TTC549 (cell line): ENCODE measurements at regions not wholly inside any gene's neighbourhood (a gene's known extent, or its start where the extent isn't known, plus 50 kb on each side); places are given as distances from the start of the nearest gene placed in this dataset.

Source experiments
- FAIRE-seq: peaks from 2 replicates; lab custom pipeline; 2012; peaks lifted over from hg19 to GRCh38; lab: Jason Lieb, UNC

- no peak for FAIRE-seq
These were observed 208.6 kb downstream of the PSAT1 start for GRCh38 chr9:78505546-78505945.

DNA sequence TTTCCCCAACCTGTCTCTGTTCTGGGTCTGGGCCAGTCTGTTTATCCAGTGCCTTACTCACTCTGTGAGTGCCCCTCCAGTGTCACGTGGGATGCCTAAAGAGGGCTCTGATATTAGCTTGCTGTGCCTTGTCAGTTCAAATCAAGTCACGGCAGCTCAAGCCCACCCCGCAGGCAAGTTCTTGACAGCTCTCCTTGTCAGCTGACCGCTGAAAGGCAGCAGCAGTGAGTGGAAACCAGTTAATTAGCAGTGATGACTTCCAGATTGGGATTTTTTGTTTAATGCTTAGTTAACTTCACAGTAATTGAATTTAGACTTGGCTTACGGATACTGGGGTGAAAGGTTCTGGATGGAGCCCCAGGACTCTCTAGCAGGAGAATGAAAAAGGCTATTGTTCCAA is 210.1 kb downstream of the PSAT1 start:
- no peak for FAIRE-seq

- no peak for FAIRE-seq
These were observed 213.1 kb downstream of the PSAT1 start for GRCh38 chr9:78510035-78510434.

DNA sequence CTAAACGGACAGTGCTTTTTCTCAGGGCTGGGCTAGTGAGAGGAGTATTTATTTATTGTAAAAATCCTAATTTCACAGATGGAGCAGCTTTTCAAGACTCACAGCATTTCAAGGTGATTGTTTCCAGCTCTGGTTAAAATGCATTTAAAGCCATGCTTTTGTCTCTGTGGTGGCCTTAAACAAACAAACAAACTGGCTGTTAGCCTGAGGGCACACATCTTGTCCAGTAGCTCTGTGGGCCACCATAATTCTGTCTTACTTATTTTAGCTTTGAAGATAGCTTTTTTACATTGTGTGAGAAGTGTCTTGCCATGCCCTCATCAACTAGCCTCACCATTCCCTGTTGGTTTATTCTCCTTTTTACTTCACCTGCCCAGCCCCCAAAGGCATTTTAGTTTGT is 218.2 kb downstream of the PSAT1 start:
- FAIRE-seq = no peak

GRCh38 chr9:78519786-78520185 is 222.9 kb downstream of the PSAT1 start:
- FAIRE-seq = no peak

DNA sequence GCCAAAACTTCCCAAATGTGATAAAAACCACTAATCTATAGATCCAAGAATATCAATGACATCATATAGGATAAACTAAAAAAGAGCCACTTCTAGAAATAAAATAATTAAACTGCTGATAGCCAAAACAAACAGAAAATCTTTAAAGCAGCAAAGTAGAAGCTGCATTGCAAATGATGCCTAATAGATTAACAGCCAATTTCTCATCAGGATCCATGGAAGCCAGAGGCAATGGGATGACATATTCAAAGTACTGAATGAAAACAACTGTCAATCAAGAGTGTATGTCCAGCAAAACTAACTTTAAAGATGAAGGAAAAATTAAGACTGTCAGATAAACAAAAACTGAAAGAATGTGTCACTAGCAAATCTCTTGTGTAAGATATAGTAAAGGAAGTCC is 224.8 kb downstream of the PSAT1 start:
- no peak for FAIRE-seq

GRCh38 chr9:78525986-78526560 is 229.1 kb downstream of the PSAT1 start:
- no peak for FAIRE-seq

DNA sequence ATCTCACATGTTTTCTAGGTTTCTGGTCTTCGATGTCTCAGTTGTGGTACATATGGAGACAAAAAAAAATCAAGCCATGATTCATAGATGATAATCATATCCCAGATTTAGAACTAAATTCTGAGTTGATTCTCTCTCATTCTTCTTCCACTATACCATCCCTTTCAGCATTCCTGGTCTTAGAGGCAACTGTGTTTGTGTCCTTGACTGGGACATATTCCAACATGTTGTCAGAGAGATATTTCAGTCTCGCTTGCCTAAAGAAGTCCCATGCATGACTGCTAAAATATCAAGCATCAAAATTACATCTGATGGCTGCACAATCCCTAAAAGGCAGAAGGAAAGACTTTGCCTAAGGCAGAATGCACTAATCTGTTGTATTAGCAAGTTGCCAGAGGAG is 236.6 kb downstream of the PSAT1 start:
- FAIRE-seq = no peak

DNA sequence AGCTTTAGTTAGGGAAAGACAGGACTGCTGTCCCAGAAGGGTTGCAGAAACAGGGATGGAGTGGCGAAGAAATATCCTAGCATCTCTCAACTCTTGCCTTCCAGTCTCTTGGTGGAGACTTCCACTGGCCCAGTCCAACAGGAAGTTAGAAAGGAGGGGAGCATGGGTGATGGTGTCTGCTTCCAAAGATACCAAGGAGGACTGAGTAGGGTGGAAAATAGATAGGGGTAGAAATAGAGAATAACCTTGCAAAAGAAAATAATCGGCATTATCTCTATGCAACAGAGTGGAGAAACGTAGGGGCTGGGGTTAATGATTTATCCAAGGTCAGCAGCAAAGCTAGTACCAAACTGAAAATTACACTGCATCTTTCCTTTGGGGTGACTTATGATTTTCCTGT is 242.3 kb downstream of the PSAT1 start:
- FAIRE-seq = no peak

DNA sequence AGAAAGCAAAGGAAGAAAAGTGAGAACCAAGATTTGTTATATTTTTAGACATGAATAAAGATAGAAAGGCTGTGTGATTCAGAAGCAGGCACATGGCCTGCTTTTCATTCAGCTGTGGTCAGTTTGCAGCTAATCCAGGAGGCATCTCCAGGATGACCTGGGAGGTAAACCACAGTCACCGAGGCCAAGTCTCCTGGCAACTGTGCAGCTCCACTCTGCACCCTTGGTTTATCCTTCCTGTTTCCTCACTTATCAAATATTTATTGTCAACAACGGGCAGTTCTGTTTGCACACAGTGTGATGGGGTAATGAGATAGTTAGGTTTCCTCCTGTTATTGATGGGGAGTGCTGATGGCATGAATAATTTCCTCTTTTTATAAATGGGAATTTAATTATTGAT is 243.0 kb downstream of the PSAT1 start:
- no peak for FAIRE-seq

DNA sequence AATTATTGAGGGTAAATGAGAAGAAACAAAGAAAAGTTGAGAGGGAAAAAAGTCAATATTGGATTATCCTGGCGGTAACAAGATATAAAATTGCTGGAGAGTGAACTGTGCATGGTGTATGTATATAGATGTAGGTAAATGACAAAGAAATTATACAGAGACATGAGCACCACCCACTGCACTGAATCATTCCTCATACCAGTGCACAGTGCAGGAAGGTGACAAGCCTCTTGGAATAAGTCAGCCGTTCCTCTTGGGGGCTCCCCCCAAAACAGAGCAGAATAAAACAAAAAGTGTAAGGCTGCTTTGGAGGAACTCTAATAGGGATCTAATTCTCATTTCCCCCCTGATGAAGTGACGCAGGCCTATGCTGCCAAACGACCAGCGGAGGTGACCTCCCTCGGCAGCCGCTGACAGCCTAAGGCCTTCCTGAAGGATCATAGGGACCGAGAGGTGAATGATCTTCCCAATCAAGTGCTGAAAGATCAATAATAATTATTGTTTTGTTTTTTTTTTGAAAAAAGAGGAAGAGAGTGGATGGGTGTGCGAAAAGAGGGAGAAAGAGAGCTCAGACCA is 245.0 kb downstream of the PSAT1 start:
- FAIRE-seq = no peak

- FAIRE-seq = no peak
These were observed 245.7 kb downstream of the PSAT1 start for GRCh38 chr9:78542491-78543181.

DNA sequence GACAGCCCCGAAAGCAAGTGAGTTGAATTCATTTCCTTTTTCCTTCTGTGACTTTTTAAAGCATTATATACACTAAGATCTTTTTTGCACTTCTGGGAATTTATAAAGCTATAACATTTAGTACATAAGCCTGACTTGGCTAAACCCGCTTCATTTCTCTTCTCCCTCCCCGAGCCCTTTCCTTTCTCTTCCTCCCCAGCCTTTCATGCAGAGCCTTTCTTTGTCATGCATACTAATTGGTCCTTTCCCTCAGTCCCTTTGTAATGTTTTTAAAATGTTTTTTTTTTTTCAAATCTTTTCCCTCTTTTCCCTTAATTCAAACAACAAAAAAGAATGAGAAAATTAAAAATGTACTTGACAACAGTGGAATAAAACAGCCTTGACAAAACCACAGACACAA is 246.4 kb downstream of the PSAT1 start:
- no peak for FAIRE-seq

DNA sequence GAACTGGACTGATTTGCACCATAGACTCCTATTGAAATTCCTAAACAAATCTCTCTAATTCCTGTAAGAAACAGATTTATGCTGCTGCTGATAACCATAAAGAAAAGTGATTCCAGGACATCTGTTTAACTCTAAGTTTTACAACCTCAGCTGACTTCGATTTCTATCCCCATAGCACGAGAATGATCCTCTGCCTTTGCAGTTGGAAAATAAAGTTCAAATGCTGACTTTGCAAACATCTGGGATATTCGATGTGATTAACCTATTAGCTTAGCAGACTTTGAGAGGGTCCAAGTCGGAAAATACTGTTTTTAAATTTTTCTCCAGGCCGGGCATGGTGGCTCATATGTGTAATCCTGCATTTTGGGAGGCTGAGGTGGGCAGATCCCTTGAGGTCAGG is 247.3 kb downstream of the PSAT1 start:
- FAIRE-seq = no peak

DNA sequence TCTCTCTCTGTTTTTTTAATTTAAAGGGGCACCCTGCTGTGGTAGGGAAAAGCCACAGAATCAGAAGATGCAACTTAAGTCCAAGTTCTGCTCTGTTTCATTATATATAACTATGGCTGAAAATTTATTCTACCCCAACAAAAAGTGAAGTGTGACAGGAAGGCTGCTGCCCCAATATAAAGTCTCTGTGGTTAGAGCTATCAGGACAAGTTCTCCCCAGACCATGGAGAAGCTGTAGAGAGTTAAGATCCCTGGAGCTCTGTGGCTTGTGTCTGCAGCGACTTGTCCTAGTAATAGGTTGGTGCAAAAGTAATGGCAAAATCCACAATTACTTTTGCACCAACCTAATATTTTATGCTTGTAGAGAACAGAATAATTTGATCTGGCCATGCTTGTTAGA is 250.9 kb downstream of the PSAT1 start:
- FAIRE-seq = no peak

DNA sequence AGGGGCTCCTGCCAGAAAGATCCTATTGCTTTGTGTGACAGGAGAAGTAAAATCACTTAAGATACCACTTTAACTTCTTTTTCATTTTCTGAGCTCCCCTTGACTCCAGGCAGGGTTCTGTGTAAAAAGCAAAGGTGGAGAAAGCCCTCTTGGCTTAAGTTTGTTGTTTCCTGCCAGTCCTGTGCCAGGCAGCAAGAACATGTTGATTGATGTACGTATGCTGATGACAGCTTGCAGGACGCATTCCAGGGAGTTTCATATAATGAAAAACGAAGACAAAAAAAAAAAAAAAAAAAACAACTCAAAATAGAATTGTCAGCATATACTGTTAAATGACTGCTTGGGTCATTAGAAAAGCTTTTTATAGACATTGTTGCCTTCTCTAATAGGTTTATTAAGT is 251.7 kb downstream of the PSAT1 start:
- FAIRE-seq = no peak

GRCh38 chr9:78549711-78550110 is 252.8 kb downstream of the PSAT1 start:
- FAIRE-seq = no peak

GRCh38 chr9:78552802-78553201 is 255.9 kb downstream of the PSAT1 start:
- no peak for FAIRE-seq

DNA sequence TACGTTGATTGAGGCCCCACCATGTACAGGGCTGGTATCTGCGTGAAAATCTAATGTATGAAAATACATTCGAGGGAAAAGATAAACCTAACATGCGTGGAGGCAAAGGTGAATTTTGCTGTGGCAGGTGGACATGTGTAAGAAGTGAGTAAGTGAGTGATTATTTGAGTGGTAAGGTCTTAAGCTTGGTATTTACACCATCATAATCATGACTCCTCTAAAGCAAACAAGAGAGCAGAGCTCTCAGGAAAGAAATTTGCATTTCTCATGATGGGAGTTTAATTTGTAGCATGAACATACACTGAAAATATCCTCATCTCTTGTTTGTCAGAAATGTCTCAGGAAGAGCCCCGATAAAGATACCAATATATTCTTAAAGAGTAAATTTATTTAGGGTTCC is 260.6 kb downstream of the PSAT1 start:
- FAIRE-seq = no peak

DNA sequence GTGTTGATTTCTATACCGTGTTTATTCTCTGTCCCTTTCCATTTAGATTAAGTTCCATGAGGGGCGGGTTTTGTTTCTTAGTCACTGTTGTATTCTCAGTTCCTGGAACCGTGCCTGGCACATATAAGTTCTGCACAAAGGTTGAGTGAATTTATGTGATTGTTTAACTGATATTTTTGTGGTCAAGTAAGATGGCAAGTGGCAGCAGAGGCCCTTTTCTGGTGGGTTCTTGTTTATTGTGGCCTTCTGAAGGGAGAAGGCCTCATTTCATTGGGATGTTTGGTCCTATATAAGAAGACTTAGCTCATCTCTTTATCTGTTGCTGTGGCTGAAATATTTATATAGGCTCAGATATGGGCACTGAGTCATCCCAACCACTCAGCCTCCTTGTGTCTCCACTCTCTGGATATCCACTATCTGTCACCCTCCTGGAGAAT is 262.5 kb downstream of the PSAT1 start:
- no peak for FAIRE-seq

DNA sequence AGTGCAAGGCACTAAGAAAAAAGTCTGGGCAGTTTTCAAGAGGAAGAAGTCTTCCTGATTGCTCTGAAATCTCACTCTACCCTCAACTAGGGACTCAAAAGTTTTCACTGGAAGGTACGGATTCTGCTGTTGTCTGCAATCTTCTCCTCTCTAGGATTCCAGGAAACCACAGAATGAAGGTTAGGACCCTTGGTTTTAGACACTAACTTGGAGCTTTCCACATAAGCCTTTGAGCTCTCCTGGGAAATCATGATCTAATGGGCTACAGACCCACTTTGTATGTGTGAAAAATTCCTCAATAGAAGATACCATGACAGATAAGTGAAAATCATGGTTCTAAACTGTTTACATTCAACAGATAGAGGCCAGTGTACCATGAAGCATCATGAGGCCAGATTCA is 265.1 kb downstream of the PSAT1 start:
- FAIRE-seq = no peak

DNA sequence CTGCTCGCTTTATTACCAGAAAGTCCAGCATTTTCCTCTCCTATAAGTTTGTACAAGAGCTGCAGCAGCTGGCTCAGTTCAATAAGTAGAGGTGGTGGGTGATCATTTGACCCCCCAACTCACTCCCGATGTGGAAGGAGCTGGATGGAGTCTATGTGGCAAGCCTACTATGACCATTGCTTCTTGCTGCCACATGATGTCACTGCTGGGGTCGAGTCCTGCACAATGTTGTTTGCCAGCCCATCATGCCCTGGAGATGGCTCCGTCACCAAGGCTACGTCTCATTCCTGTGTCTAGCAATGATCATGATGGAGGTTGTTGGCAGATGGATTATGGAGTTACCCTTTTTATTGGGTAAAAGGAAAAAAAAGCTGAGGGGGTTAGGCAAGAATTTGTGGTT is 266.3 kb downstream of the PSAT1 start:
- no peak for FAIRE-seq

- no peak for FAIRE-seq
These were observed 268.6 kb downstream of the PSAT1 start for GRCh38 chr9:78565481-78565880.

- no peak for FAIRE-seq
These were observed 269.6 kb downstream of the PSAT1 start for GRCh38 chr9:78566521-78566920.
